Endothelial cell of umbilical vein (primary cell): ENCODE measurements at regions not wholly inside any gene's neighbourhood (a gene's known extent, or its start where the extent isn't known, plus 50 kb on each side); places are given as distances from the start of the nearest gene placed in this dataset.

Source experiments
- EZH2 ChIP-seq: IDR thresholded peaks from 2 replicates; pipeline ENCODE4 v1.6.1; 2012; ENCODE audit warnings: borderline replicate concordance, low read depth, mild to moderate bottlenecking, moderate library complexity, low read length, inconsistent platforms; ENCODE audit not compliant: severe bottlenecking
- GATA2 ChIP-seq: IDR thresholded peaks from 2 replicates; pipeline ENCODE4 v1.7.0; 2011; ENCODE audit warnings: low read depth, mild to moderate bottlenecking, moderate library complexity, mixed read lengths, low read length; ENCODE audit not compliant: insufficient read length, insufficient read depth
- JUN ChIP-seq: IDR thresholded peaks from 2 replicates; pipeline ENCODE4 v1.6.1; 2011; ENCODE audit warnings: borderline replicate concordance, low read depth; ENCODE audit not compliant: insufficient read length, insufficient read depth
- POLR2A ChIP-seq: IDR thresholded peaks from 2 replicates; pipeline ENCODE4 v1.6.1; 2012; ENCODE audit warnings: low read depth, mild to moderate bottlenecking, control low read depth, low read length
- TF ChIP-seq, protein P1 (sequence below), 2 donors: IDR thresholded peaks; 1 replicate in 1 of 2; 2 replicates in 1 of 2; pipeline ENCODE4 v1.5.1; 2011; ENCODE audit warnings: low read length in 2 of 2, mild to moderate bottlenecking in 2 of 2, moderate library complexity in 2 of 2, control low read depth in 1 of 2, inconsistent platforms in 1 of 2, low read depth in 1 of 2; ENCODE audit not compliant: insufficient read depth in 1 of 2; ENCODE audit errors: extremely low read depth in 1 of 2
- TF ChIP-seq, protein P2 (sequence below): IDR thresholded peaks from 2 replicates; pipeline ENCODE4 v1.6.1; 2011; ENCODE audit not compliant: insufficient read depth, insufficient read length

DNA sequence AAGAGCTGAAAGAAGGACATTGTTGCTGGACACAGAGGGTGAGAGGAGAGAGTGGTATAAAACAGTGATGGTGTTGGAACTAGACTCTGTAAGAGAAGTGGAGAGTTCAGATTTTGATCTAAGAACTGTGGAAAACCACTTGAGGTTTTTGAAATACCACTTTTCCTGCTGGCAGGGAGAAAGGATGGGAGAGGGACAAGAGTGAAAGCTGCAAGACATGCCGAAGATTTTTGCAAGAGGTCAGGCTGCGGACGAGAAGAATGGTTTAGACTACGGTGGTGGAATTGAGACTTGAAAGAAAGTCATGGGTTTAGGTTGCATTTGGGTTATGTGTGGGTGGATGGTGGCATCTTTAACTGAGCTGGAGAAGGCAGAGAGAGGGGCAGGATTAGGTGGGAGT lies 202.2 kb upstream of the RPS23 start:
- TF ChIP-seq POLR2A: no peak
- TF ChIP-seq, protein P1, sequence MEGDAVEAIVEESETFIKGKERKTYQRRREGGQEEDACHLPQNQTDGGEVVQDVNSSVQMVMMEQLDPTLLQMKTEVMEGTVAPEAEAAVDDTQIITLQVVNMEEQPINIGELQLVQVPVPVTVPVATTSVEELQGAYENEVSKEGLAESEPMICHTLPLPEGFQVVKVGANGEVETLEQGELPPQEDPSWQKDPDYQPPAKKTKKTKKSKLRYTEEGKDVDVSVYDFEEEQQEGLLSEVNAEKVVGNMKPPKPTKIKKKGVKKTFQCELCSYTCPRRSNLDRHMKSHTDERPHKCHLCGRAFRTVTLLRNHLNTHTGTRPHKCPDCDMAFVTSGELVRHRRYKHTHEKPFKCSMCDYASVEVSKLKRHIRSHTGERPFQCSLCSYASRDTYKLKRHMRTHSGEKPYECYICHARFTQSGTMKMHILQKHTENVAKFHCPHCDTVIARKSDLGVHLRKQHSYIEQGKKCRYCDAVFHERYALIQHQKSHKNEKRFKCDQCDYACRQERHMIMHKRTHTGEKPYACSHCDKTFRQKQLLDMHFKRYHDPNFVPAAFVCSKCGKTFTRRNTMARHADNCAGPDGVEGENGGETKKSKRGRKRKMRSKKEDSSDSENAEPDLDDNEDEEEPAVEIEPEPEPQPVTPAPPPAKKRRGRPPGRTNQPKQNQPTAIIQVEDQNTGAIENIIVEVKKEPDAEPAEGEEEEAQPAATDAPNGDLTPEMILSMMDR (IDR thresholded peaks at IDR 0.05; ENCODE audit: extremely low read depth in 1 of 2, insufficient read depth in 1 of 2, low read depth in 1 of 2, low read length in 2 of 2): no peak
- TF ChIP-seq EZH2: no peak
- no peak for TF ChIP-seq GATA2
- TF ChIP-seq JUN: no peak
- TF ChIP-seq, protein P2, sequence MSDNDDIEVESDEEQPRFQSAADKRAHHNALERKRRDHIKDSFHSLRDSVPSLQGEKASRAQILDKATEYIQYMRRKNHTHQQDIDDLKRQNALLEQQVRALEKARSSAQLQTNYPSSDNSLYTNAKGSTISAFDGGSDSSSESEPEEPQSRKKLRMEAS: no peak
